IMR-90 (cell line): ENCODE measurements at regions not wholly inside any gene's neighbourhood (a gene's known extent, or its start where the extent isn't known, plus 50 kb on each side); places are given as distances from the start of the nearest gene placed in this dataset.

Source experiments
- ATAC-seq: fragments of 200-7000 bp; cut with Tn5 transposase; 2 replicates; pipeline ENCODE4 v1.9.1; 2020; ENCODE audit warnings: low read depth, mild to moderate bottlenecking, moderate library complexity
- BruUV-seq: library from RNA; stranded (reverse); fragments of 400-500 nt; replicated peaks from 2 replicates; lab custom pipeline; 2021; lab: Mats Ljungman, UMichigan
- CTCF ChIA-PET: fragments of 300-600 bp; formaldehyde crosslinking; extraction: SDS; loops from one replicate; lab custom pipeline; 2021; ENCODE audit warnings: antibody characterized with exemption; lab: Yijun Ruan, JAX
- POLR2A ChIA-PET: fragments of 300-600 bp; sonication (Branson Sonifier 250); formaldehyde crosslinking; loops from one replicate; lab custom pipeline; 2022; ENCODE audit warnings: antibody characterized with exemption; ENCODE audit not compliant: unreplicated experiment; lab: Charles Lee
- DNase-seq: peaks from one replicate; pipeline ENCODE4 v3.0.0; 2013
- H2AFZ ChIP-seq: replicated peaks from 2 replicates; pipeline ENCODE3; 2013; ENCODE audit warnings: low read length, mild to moderate bottlenecking; ENCODE audit not compliant: poor library complexity
- H2AK5ac ChIP-seq: 2 replicates; pipeline ENCODE4 v1.6.1; 2013; ENCODE audit warnings: low read depth, low read length, inconsistent platforms
- H2AK9ac ChIP-seq: replicated peaks from 2 replicates; pipeline ENCODE3; 2013; ENCODE audit warnings: mild to moderate bottlenecking, low read depth, low read length, moderate library complexity; ENCODE audit not compliant: poor library complexity
- H2BK120ac ChIP-seq: 2 replicates; pipeline ENCODE4 v1.6.1; 2013; ENCODE audit warnings: low read depth, low read length, inconsistent platforms
- H2BK15ac ChIP-seq: 3 replicates; pipeline ENCODE4 v1.6.1; 2013; ENCODE audit warnings: low read depth, low read length, inconsistent platforms
- H2BK20ac ChIP-seq: 2 replicates; pipeline ENCODE4 v1.6.1; 2013; ENCODE audit warnings: low read depth, mild to moderate bottlenecking, inconsistent platforms, low read length, moderate library complexity
- H2BK5ac ChIP-seq: 2 replicates; pipeline ENCODE4 v1.6.1; 2013; ENCODE audit warnings: mild to moderate bottlenecking, low read depth, low read length, inconsistent platforms; ENCODE audit not compliant: poor library complexity, severe bottlenecking
- H3K14ac ChIP-seq: replicated peaks from 2 replicates; pipeline ENCODE4 v1.6.1; 2013; ENCODE audit warnings: low read depth, low read length, inconsistent platforms
- H3K18ac ChIP-seq: 2 replicates; pipeline ENCODE4 v1.6.1; 2013; ENCODE audit warnings: low read depth, low read length, control low read depth
- H3K23ac ChIP-seq: 2 replicates; pipeline ENCODE4 v1.6.1; 2013; ENCODE audit warnings: low read depth, low read length, inconsistent platforms
- H3K27ac ChIP-seq: 2 replicates; pipeline ENCODE4 v1.5.1; 2013; ENCODE audit warnings: mild to moderate bottlenecking, control low read depth, low read length; ENCODE audit not compliant: insufficient read depth
- H3K27me3 ChIP-seq: 2 replicates; pipeline ENCODE4 v1.6.1; 2013; ENCODE audit warnings: low read length; ENCODE audit not compliant: control insufficient read depth, insufficient read depth
- H3K36me3 ChIP-seq: 2 replicates; pipeline ENCODE4 v1.6.1; 2013; ENCODE audit warnings: low read length, mixed read lengths; ENCODE audit not compliant: control insufficient read depth, insufficient read depth
- H3K4ac ChIP-seq: 2 replicates; pipeline ENCODE4 v1.6.1; 2013; ENCODE audit warnings: low read depth, low read length, inconsistent platforms
- H3K4me1 ChIP-seq: 2 replicates; pipeline ENCODE4 v1.6.1; 2013; ENCODE audit warnings: low read length, mixed read lengths; ENCODE audit not compliant: control insufficient read depth, insufficient read depth
- H3K4me2 ChIP-seq: 2 replicates; pipeline ENCODE4 v1.6.1; 2013; ENCODE audit warnings: low read depth, mild to moderate bottlenecking, control low read depth, low read length, moderate library complexity
- H3K4me3 ChIP-seq: 2 replicates; pipeline ENCODE4 v1.5.1; 2013; ENCODE audit warnings: low read depth, mild to moderate bottlenecking, control low read depth, low read length, moderate library complexity; ENCODE audit not compliant: insufficient read depth
- H3K56ac ChIP-seq: 2 replicates; pipeline ENCODE4 v1.6.1; 2013; ENCODE audit warnings: low read length, inconsistent platforms; ENCODE audit not compliant: insufficient read depth; ENCODE audit errors: extremely low read depth
- H3K79me1 ChIP-seq, 2 experiments: 2 replicates each; pipeline ENCODE4 v1.6.1; 2013; ENCODE audit warnings: low read length in 2 of 2, inconsistent platforms in 1 of 2, low read depth in 1 of 2
- H3K9ac ChIP-seq: 2 replicates; pipeline ENCODE4 v1.6.1; 2013; ENCODE audit warnings: low read depth, low read length, control low read depth
- H3K9me1 ChIP-seq: 2 replicates; pipeline ENCODE4 v1.6.1; 2013; ENCODE audit warnings: low read length, inconsistent platforms; ENCODE audit not compliant: insufficient read depth
- H3K9me3 ChIP-seq: 2 replicates; pipeline ENCODE4 v1.6.1; 2013; ENCODE audit warnings: low read length; ENCODE audit not compliant: control insufficient read depth, insufficient read depth
- H4K20me1 ChIP-seq: 2 replicates; pipeline ENCODE4 v1.6.1; 2013; ENCODE audit warnings: low read length, inconsistent platforms; ENCODE audit not compliant: insufficient read depth
- H4K5ac ChIP-seq: 2 replicates; pipeline ENCODE4 v1.6.1; 2013; ENCODE audit warnings: mild to moderate bottlenecking, low read depth, low read length, control low read depth
- H4K8ac ChIP-seq, 2 experiments: 2 replicates each; pipeline ENCODE4 v1.6.1; 2013; ENCODE audit warnings: low read depth in 2 of 2, low read length in 2 of 2, control low read depth in 1 of 2, inconsistent platforms in 1 of 2
- H4K91ac ChIP-seq: 2 replicates; pipeline ENCODE4 v1.6.1; 2013; ENCODE audit warnings: low read depth, low read length, inconsistent platforms; ENCODE audit not compliant: insufficient read depth
- BHLHE40 ChIP-seq: fragments of 150-350 bp; IDR thresholded peaks from 2 replicates; pipeline ENCODE4 v1.6.1; 2016; ENCODE audit warnings: mild to moderate bottlenecking, low read depth, low read length
- CEBPB ChIP-seq: IDR thresholded peaks from 2 replicates; pipeline ENCODE4 v1.6.1; 2012; ENCODE audit warnings: low read depth, low read length, improper control_type of control experiment
- CHD1 ChIP-seq: IDR thresholded peaks from 2 replicates; pipeline ENCODE4 v1.6.1; 2012; ENCODE audit warnings: low read depth, low read length, improper control_type of control experiment
- FOS ChIP-seq: fragments of 150-350 bp; IDR thresholded peaks from 2 replicates; pipeline ENCODE4 v1.6.1; 2016; ENCODE audit warnings: low read depth, low read length
- MAFK ChIP-seq: IDR thresholded peaks from 2 replicates; pipeline ENCODE4 v1.6.1; 2012; ENCODE audit warnings: low read depth, low read length, improper control_type of control experiment
- MAZ ChIP-seq: IDR thresholded peaks from 2 replicates; pipeline ENCODE4 v1.6.1; 2012; ENCODE audit warnings: low read depth, mild to moderate bottlenecking, low read length, improper control_type of control experiment, moderate library complexity, borderline replicate concordance
- MXI1 ChIP-seq: IDR thresholded peaks from 2 replicates; pipeline ENCODE4 v1.6.1; 2012; ENCODE audit warnings: low read depth, mild to moderate bottlenecking, low read length, moderate library complexity, borderline replicate concordance
- NFE2L2 ChIP-seq: fragments of 150-350 bp; IDR thresholded peaks from 2 replicates; pipeline ENCODE4 v1.6.1; 2016; ENCODE audit warnings: low read depth, mild to moderate bottlenecking, low read length
- POLR2A ChIP-seq: IDR thresholded peaks from 2 replicates; pipeline ENCODE4 v1.6.1; 2012; ENCODE audit warnings: mild to moderate bottlenecking, low read depth, low read length
- RAD21 ChIP-seq: IDR thresholded peaks from 2 replicates; pipeline ENCODE4 v1.6.1; 2012; ENCODE audit warnings: low read length, improper control_type of control experiment
- RCOR1 ChIP-seq: IDR thresholded peaks from 2 replicates; pipeline ENCODE4 v1.6.1; 2012; ENCODE audit warnings: mild to moderate bottlenecking, low read length, improper control_type of control experiment; ENCODE audit not compliant: insufficient replicate concordance
- RFX5 ChIP-seq: IDR thresholded peaks from 2 replicates; pipeline ENCODE4 v1.8.0; 2012; ENCODE audit warnings: low read depth, mild to moderate bottlenecking, low read length, moderate library complexity
- SMC3 ChIP-seq: fragments of 150-350 bp; IDR thresholded peaks from 2 replicates; pipeline ENCODE4 v1.6.1; 2016; ENCODE audit warnings: low read depth, mild to moderate bottlenecking, antibody characterized with exemption, low read length, moderate library complexity
- dilution Hi-C: fragments of 300-500 bp; cut with HindIII; formaldehyde crosslinking; loops from one replicate; pipeline ENCODE4 v1.14.3; 2018; ENCODE audit warnings: low sequenced_read_pairs; ENCODE audit not compliant: unreplicated experiment
- in situ Hi-C: fragments of 300-500 bp; cut with MboI; formaldehyde crosslinking; loops from 3 replicates; pipeline ENCODE4 v1.14.3; 2019; ENCODE audit warnings: low sequenced_read_pairs, inconsistent platforms, mixed read lengths
- intact Hi-C: fragments of 100-400 bp; cut with micrococcal nuclease; formaldehyde crosslinking; loops from 2 replicates; pipeline ENCODE4 v1.10.0; 2022
- TF ChIP-seq, protein P1 (sequence below): fragments of 150-350 bp; IDR thresholded peaks from 2 replicates; pipeline ENCODE4 v1.6.1; 2016; ENCODE audit warnings: low read depth, mild to moderate bottlenecking, low read length, moderate library complexity, borderline replicate concordance
- TF ChIP-seq, protein P2 (sequence below): conservative IDR thresholded peaks from 2 replicates; pipeline ENCODE4 v1.5.1; 2012; ENCODE audit warnings: mild to moderate bottlenecking, low read depth, low read length, improper control_type of control experiment
- TF ChIP-seq, protein P3 (sequence below): fragments of 150-350 bp; IDR thresholded peaks from 2 replicates; pipeline ENCODE4 v1.6.1; 2017; ENCODE audit warnings: mild to moderate bottlenecking, antibody characterized with exemption, low read length, low read depth

DNA sequence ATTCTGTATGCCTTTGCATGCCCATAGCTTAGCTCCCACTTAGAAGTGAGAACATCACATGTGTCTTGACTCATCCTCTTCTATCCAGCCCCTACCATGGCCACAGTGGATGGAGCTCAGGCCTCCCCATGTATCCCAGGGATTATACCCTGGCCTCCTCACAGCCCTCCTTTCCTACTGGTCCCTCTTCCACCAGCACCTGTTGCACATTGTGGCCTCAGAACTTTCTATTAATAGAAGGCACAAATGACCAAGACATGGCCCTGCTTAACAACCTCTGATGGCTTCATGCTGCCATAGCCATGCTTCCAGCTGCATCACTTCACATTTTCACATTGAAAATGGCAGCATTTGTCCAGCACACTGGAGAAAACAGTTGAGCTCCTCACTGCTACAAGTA, 315.4 kb downstream of the CDK5RAP2 start:
- no peak overlapping the region for H2BK20ac ChIP-seq
- H3K9me3 ChIP-seq, result no peaks in the 10 kb centered on the region
- dilution Hi-C loops (no loop called here), intact Hi-C loops (no loop called here), in situ Hi-C loops (no loop called here)
- no peaks in the 10 kb centered on the region for H3K9me1 ChIP-seq
- no peak overlapping the region for H3K27ac ChIP-seq
- POLR2A ChIA-PET, result no interaction called here
- no peak overlapping the region for H3K14ac ChIP-seq
- no TSS peak for BruUV-seq
- H4K91ac ChIP-seq, result no peak overlapping the region
- H3K18ac ChIP-seq, result no peak overlapping the region
- no peak overlapping the region for H2AFZ ChIP-seq
- H2BK15ac ChIP-seq, result no peak overlapping the region
- no peak overlapping the region for H3K4me2 ChIP-seq
- H3K36me3 ChIP-seq, result no peaks in the 10 kb centered on the region
- H2BK120ac ChIP-seq, result no peak overlapping the region
- H2BK5ac ChIP-seq, result no peak overlapping the region
- H3K27me3 ChIP-seq, result no peaks in the 10 kb centered on the region
- no peak overlapping the region for H4K8ac ChIP-seq
- H3K56ac ChIP-seq, result no peak overlapping the region
- TF ChIP-seq MAZ (no peak), RFX5 (no peak), FOS (no peak), BHLHE40 (no peak), MAFK (no peak), POLR2A (no peak), CHD1 (no peak), SMC3 (no peak), RAD21 (no peak), RCOR1 (no peak), CEBPB (no peak), MXI1 (no peak), NFE2L2 (no peak)
- TF ChIP-seq, protein P1, sequence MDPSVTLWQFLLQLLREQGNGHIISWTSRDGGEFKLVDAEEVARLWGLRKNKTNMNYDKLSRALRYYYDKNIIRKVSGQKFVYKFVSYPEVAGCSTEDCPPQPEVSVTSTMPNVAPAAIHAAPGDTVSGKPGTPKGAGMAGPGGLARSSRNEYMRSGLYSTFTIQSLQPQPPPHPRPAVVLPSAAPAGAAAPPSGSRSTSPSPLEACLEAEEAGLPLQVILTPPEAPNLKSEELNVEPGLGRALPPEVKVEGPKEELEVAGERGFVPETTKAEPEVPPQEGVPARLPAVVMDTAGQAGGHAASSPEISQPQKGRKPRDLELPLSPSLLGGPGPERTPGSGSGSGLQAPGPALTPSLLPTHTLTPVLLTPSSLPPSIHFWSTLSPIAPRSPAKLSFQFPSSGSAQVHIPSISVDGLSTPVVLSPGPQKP, result no peak
- TF ChIP-seq, protein P2, sequence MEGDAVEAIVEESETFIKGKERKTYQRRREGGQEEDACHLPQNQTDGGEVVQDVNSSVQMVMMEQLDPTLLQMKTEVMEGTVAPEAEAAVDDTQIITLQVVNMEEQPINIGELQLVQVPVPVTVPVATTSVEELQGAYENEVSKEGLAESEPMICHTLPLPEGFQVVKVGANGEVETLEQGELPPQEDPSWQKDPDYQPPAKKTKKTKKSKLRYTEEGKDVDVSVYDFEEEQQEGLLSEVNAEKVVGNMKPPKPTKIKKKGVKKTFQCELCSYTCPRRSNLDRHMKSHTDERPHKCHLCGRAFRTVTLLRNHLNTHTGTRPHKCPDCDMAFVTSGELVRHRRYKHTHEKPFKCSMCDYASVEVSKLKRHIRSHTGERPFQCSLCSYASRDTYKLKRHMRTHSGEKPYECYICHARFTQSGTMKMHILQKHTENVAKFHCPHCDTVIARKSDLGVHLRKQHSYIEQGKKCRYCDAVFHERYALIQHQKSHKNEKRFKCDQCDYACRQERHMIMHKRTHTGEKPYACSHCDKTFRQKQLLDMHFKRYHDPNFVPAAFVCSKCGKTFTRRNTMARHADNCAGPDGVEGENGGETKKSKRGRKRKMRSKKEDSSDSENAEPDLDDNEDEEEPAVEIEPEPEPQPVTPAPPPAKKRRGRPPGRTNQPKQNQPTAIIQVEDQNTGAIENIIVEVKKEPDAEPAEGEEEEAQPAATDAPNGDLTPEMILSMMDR, result no peak
- TF ChIP-seq, protein P3, sequence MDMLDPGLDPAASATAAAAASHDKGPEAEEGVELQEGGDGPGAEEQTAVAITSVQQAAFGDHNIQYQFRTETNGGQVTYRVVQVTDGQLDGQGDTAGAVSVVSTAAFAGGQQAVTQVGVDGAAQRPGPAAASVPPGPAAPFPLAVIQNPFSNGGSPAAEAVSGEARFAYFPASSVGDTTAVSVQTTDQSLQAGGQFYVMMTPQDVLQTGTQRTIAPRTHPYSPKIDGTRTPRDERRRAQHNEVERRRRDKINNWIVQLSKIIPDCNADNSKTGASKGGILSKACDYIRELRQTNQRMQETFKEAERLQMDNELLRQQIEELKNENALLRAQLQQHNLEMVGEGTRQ, result no peak
- no peak overlapping the region for H3K4ac ChIP-seq
- H3K79me1 ChIP-seq, result no peaks in the 10 kb centered on the region
- no peak overlapping the region for H3K23ac ChIP-seq
- H4K5ac ChIP-seq, result no peak overlapping the region
- no peak overlapping the region for H3K9ac ChIP-seq
- H3K4me1 ChIP-seq, result no peaks in the 10 kb centered on the region
- DNase-seq (no peak), ATAC-seq (no peak)
- no peak overlapping the region for H3K4me3 ChIP-seq
- CTCF ChIA-PET, result no interaction called here
- H2AK9ac ChIP-seq, result no peak overlapping the region
- H2AK5ac ChIP-seq, result no peak overlapping the region
- H4K20me1 ChIP-seq, result no peaks in the 10 kb centered on the region
